ENCODE measurements at regions not wholly inside any gene's neighbourhood (a gene's known extent, or its start where the extent isn't known, plus 50 kb on each side); places are given as distances from the start of the nearest gene placed in this dataset.

DNA sequence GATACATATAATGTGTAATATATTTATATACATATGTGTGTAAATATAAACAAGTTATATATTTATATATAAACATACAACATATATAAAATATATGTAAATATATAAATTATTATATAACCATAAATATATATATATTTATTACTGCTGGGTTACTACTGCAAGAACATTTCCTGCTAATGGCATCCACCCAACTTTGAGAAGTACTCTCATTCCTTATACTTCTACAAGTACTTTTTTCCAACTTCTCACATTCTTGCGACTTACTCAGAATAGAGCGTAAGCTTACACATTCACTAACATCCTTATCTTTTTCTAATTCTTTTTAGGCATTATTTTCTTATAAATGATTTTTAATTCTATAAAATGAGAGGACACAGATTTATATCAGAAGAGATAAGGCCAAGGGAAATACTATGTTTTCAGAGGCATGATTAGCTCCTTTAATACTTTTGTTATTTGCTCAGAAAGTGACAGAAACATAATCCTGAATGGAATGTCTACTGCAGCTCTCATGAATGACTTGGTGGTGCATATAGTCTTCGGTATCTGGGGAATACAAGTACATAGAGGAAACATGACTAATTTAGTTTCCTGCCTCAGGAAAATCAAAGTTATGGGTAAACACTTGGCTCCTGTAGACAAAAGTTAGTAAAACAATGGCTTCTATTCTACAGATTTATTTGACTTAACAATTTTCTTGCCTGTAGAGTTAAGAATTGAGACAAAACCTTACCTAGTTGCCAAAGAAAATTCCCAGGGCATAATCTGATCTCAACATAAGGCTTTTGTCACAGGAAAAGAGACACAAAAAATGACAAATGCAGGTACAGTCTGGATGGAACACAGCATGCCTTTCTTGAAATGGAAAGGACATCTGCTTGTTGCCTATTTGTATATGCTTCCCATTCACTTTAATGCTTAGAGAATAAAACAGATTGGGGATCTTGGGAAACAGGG is 453.9 kb downstream of the SQOR start:
- TF ChIP-seq EP300 (IDR thresholded peaks at IDR 0.05; ENCODE audit: borderline replicate concordance in 1 of 2, control insufficient read depth in 1 of 2, low read depth in 2 of 2, low read length in 2 of 2) (no peak), CHD2 (IDR thresholded peaks at IDR 0.05; ENCODE audit: borderline replicate concordance, low read depth, low read length) (no peak), RBBP5 (conservative IDR thresholded peaks at IDR 0.05) (no peak), CREM (IDR thresholded peaks at IDR 0.05; ENCODE audit: low read depth) (no peak), CTCF (IDR thresholded peaks at IDR 0.05 in 2 of 3, conservative IDR thresholded peaks at IDR 0.05 in 1 of 3; ENCODE audit: control insufficient read depth in 2 of 3, extremely low read depth in 1 of 3, insufficient read depth in 1 of 3, low read depth in 3 of 3, low read length in 3 of 3) (no peak)

All from GM12878 (cell line).